Prostate gland (tissue), 2 donors: ENCODE measurements at regions not wholly inside any gene's neighbourhood (a gene's known extent, or its start where the extent isn't known, plus 50 kb on each side); places are given as distances from the start of the nearest gene placed in this dataset.

Experiments used
- POLR2A ChIP-seq: fragments of 450-650 bp; IDR thresholded peaks from one replicate; pipeline ENCODE4 v1.6.1; 2016; ENCODE audit warnings: antibody characterized with exemption, mild to moderate bottlenecking
- TF ChIP-seq, protein P1 (sequence below), 4 experiments: fragments of 200-600 bp in 2 of 4; fragments of 450-650 bp in 2 of 4; sonication (generic) in 2 of 4; IDR thresholded peaks; 1 replicate in 3 of 4; 2 replicates in 1 of 4; pipeline ENCODE4 v1.5.1; 2016 to 2019; ENCODE audit warnings: antibody characterized with exemption in 4 of 4, mild to moderate bottlenecking in 2 of 4, moderate library complexity in 2 of 4

DNA sequence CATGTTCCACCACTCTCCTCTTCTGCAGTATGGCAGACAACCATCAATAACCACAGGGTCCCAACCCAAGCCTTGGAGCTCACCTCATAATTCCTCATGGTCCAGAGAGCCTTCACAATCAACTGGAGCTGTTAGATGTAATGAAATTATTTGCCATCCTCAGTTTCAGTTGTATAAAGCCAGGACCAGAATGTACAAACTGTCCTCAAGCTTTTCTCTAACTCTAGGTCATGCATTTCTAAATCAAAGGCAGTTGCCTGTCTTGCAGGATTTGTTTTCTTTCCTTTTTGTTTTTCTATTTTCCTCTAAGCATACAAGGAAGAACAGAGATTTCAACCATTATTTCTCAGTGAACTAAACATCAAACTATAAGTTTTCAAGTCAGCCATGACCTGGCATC lies 182.5 kb upstream of the SERP2 start:
- TF ChIP-seq, protein P1, sequence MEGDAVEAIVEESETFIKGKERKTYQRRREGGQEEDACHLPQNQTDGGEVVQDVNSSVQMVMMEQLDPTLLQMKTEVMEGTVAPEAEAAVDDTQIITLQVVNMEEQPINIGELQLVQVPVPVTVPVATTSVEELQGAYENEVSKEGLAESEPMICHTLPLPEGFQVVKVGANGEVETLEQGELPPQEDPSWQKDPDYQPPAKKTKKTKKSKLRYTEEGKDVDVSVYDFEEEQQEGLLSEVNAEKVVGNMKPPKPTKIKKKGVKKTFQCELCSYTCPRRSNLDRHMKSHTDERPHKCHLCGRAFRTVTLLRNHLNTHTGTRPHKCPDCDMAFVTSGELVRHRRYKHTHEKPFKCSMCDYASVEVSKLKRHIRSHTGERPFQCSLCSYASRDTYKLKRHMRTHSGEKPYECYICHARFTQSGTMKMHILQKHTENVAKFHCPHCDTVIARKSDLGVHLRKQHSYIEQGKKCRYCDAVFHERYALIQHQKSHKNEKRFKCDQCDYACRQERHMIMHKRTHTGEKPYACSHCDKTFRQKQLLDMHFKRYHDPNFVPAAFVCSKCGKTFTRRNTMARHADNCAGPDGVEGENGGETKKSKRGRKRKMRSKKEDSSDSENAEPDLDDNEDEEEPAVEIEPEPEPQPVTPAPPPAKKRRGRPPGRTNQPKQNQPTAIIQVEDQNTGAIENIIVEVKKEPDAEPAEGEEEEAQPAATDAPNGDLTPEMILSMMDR (IDR thresholded peaks at IDR 0.05) = no peak
- no peak for TF ChIP-seq POLR2A
